HG03095 (cell line): ENCODE measurements at regions not wholly inside any gene's neighbourhood (a gene's known extent, or its start where the extent isn't known, plus 50 kb on each side); places are given as distances from the start of the nearest gene placed in this dataset.

Experiments used
- ATAC-seq: cut with Tn5 transposase; IDR thresholded peaks from one replicate; pipeline ENCODE4 v1.9.1; 2021; ENCODE audit warnings: moderate library complexity; ENCODE audit not compliant: unreplicated experiment

GRCh38 chr9:105828171-105828570 lies 133.8 kb downstream of the TMEM38B start:
- no peak for ATAC-seq

GRCh38 chr9:105828596-105829213 lies 134.4 kb downstream of the TMEM38B start:
- ATAC-seq, result no peak

- ATAC-seq, result no peak
Measured at GRCh38 chr9:105830461-105830860, 136.1 kb downstream of the TMEM38B start.

GRCh38 chr9:105832096-105832710 lies 137.9 kb downstream of the TMEM38B start:
- no peak for ATAC-seq

- no peak for ATAC-seq
Measured at GRCh38 chr9:105833271-105833975, 139.1 kb downstream of the TMEM38B start.

GRCh38 chr9:105834404-105834803 lies 140.1 kb downstream of the TMEM38B start:
- no peak for ATAC-seq

GRCh38 chr9:105835721-105836120 lies 141.4 kb downstream of the TMEM38B start:
- ATAC-seq, result no peak

GRCh38 chr9:105836936-105837660 lies 142.8 kb downstream of the TMEM38B start:
- ATAC-seq, result no peak

GRCh38 chr9:105841562-105841961 lies 147.2 kb downstream of the TMEM38B start:
- no peak for ATAC-seq

- ATAC-seq, result no peak
Measured at GRCh38 chr9:105842023-105842644, 147.8 kb downstream of the TMEM38B start.

- ATAC-seq, result no peak
Measured at GRCh38 chr9:105846825-105847224, 152.5 kb downstream of the TMEM38B start.

- ATAC-seq, result no peak
Measured at GRCh38 chr9:105850852-105851500, 156.6 kb downstream of the TMEM38B start.

GRCh38 chr9:105854026-105854782 lies 159.9 kb downstream of the TMEM38B start:
- no peak for ATAC-seq

GRCh38 chr9:105854783-105855724 lies 160.7 kb downstream of the TMEM38B start:
- no peak for ATAC-seq

GRCh38 chr9:105855987-105856386 lies 161.6 kb downstream of the TMEM38B start:
- no peak for ATAC-seq

- no peak for ATAC-seq
Measured at GRCh38 chr9:105858006-105858690, 163.8 kb downstream of the TMEM38B start.

GRCh38 chr9:105858877-105859276 lies 164.5 kb downstream of the TMEM38B start:
- no peak for ATAC-seq

GRCh38 chr9:105859428-105860091 lies 165.2 kb downstream of the TMEM38B start:
- ATAC-seq, result no peak
